OCI-LY3 (cell line): ENCODE measurements at regions not wholly inside any gene's neighbourhood (a gene's known extent, or its start where the extent isn't known, plus 50 kb on each side); places are given as distances from the start of the nearest gene placed in this dataset.
"Not testable (repeated sequence)": the region's sequence is repeated elsewhere in the genome, so short reads cannot be mapped to it uniquely, and the experiment has no call there.

ENCODE experiments used
- H2AFZ ChIP-seq: fragments of 200-600, 300-600 bp; shearing (Covaris generic); 2 replicates; pipeline ENCODE4 v1.6.0; 2014; ENCODE audit warnings: antibody characterized with exemption, low read depth, low read length
- H3K27ac ChIP-seq: fragments of 200-600, 300-600 bp; sonication (generic); 2 replicates; pipeline ENCODE4 v1.5.1; 2014; ENCODE audit warnings: mild to moderate bottlenecking, low read length, moderate library complexity, mixed read lengths
- H3K27me3 ChIP-seq: fragments of 200-600, 300-600 bp; sonication (generic); 2 replicates; pipeline ENCODE4 v1.6.1; 2014; ENCODE audit warnings: low read depth, low read length, mixed read lengths
- H3K36me3 ChIP-seq: fragments of 200-600, 300-600 bp; sonication (generic); replicated peaks from 2 replicates; pipeline ENCODE3; 2014; ENCODE audit warnings: low read depth, low read length, mixed read lengths
- H3K4me1 ChIP-seq: fragments of 300-600, 200-600 bp; sonication (generic); 2 replicates; pipeline ENCODE4 v1.6.1; 2014; ENCODE audit warnings: low read length, mixed read lengths
- H3K4me2 ChIP-seq: fragments of 200-600, 300-600 bp; sonication (generic); 2 replicates; pipeline ENCODE4 v1.6.1; 2014; ENCODE audit warnings: low read length, mixed read lengths
- H3K4me3 ChIP-seq: fragments of 300-600, 200-600 bp; sonication (generic); 2 replicates; pipeline ENCODE4 v1.5.1; 2014; ENCODE audit warnings: antibody characterized with exemption, mild to moderate bottlenecking, low read length, moderate library complexity
- H3K79me2 ChIP-seq: fragments of 300-600, 200-600 bp; shearing (Covaris generic); 2 replicates; pipeline ENCODE4 v1.6.1; 2014; ENCODE audit warnings: mild to moderate bottlenecking, low read length, mixed read lengths
- H3K9ac ChIP-seq: fragments of 300-600, 200-600 bp; shearing (Covaris generic); 2 replicates; pipeline ENCODE4 v1.6.0; 2014; ENCODE audit warnings: mild to moderate bottlenecking, low read length, moderate library complexity
- H3K9me3 ChIP-seq: fragments of 200-600, 300-600 bp; shearing (Covaris generic); 2 replicates; pipeline ENCODE4 v1.6.1; 2014; ENCODE audit warnings: low read length, mixed read lengths; ENCODE audit not compliant: insufficient read depth
- H4K20me1 ChIP-seq: fragments of 200-600, 300-600 bp; sonication (generic); 2 replicates; pipeline ENCODE4 v1.6.1; 2016; ENCODE audit warnings: low read length, mixed read lengths; ENCODE audit not compliant: insufficient read depth
- EZH2phosphoT487 ChIP-seq: fragments of 200-600 bp; shearing (Covaris generic); IDR thresholded peaks from 2 replicates; pipeline ENCODE4 v1.6.1; 2018; ENCODE audit warnings: antibody characterized with exemption, mixed run types, low read depth
- TF ChIP-seq, protein P1 (sequence below): fragments of 200-600, 300-600 bp; sonication (generic); IDR thresholded peaks from 2 replicates; pipeline ENCODE4 v1.5.1; 2014; ENCODE audit warnings: antibody characterized with exemption, low read length, low read depth

DNA sequence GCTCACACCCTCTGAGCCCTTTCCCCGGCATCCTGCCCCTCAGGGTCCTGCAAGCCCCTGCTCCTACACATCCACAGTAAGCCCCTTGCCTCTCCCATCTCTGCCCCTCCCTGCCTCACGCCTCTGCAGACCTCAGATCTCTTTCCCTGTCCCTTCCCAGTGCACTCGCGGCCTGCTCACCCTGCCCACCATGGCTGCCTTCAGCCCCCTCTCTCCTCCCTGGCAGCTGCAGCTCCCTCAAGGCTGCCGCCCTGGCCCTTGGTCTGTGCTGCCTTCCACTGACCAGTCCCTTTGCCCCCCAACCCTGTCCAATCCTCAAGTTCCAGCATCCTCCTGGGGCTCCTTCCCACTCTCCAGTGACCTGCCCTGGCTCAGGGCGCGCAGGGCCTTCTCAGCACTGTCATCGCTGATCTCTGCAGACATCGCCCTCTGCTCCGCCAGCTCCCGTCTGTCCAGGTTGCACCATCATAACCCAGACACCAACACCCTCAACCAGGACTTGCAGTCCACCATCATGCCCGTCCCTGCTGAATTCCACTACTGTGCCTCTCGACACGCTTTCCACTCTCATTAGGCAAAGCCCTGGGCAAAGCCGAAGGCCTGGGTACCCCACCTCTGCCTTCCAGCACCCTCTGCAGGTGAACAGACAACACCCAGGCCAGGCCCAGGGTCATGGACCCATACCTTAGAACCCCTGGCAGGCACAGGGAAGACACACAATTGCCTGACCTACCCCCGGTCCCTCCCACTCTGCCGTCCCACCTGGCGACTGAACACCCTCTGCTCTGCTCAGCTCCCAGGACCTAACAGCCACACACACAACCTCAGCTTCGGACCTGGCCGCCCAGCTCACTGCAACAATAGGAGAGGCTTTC, 97.8 kb upstream of the RUFY1 start:
- no peaks in the 10 kb centered on the region for H3K9me3 ChIP-seq
- H3K36me3 ChIP-seq = no peaks in the 10 kb centered on the region
- no peaks in the 10 kb centered on the region for H3K4me1 ChIP-seq
- no peak overlapping the region for H3K4me2 ChIP-seq
- H2AFZ ChIP-seq = no peak overlapping the region
- no peaks in the 10 kb centered on the region for H4K20me1 ChIP-seq
- H3K27me3 ChIP-seq = no peaks in the 10 kb centered on the region
- H3K27ac ChIP-seq = no peak overlapping the region
- H3K79me2 ChIP-seq = no peaks in the 10 kb centered on the region
- TF ChIP-seq, protein P1, sequence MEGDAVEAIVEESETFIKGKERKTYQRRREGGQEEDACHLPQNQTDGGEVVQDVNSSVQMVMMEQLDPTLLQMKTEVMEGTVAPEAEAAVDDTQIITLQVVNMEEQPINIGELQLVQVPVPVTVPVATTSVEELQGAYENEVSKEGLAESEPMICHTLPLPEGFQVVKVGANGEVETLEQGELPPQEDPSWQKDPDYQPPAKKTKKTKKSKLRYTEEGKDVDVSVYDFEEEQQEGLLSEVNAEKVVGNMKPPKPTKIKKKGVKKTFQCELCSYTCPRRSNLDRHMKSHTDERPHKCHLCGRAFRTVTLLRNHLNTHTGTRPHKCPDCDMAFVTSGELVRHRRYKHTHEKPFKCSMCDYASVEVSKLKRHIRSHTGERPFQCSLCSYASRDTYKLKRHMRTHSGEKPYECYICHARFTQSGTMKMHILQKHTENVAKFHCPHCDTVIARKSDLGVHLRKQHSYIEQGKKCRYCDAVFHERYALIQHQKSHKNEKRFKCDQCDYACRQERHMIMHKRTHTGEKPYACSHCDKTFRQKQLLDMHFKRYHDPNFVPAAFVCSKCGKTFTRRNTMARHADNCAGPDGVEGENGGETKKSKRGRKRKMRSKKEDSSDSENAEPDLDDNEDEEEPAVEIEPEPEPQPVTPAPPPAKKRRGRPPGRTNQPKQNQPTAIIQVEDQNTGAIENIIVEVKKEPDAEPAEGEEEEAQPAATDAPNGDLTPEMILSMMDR = no peak
- TF ChIP-seq EZH2phosphoT487 = no peak
- H3K9ac ChIP-seq = no peak overlapping the region
- H3K4me3 ChIP-seq = no peak overlapping the region

GRCh38 chr5:179451828-179452196, 98.5 kb upstream of the RUFY1 start:
- Histone ChIP-seq H3K27me3 (no peaks in the 10 kb centered on the region), H3K9ac (no peak overlapping the region), H4K20me1 (no peaks in the 10 kb centered on the region), H3K36me3 (no peaks in the 10 kb centered on the region), H3K4me2 (no peak overlapping the region), H3K4me3 (no peak overlapping the region), H3K4me1 (no peaks in the 10 kb centered on the region), H3K9me3 (no peaks in the 10 kb centered on the region), H3K27ac (no peak overlapping the region), H3K79me2 (no peaks in the 10 kb centered on the region), H2AFZ (no peak overlapping the region)
- TF ChIP-seq EZH2phosphoT487 = no peak
- TF ChIP-seq, protein P1 = no peak

GRCh38 chr5:179451114-179451827, 99.1 kb upstream of the RUFY1 start:
- TF ChIP-seq, protein P1 = no peak
- TF ChIP-seq EZH2phosphoT487 = no peak
- no peaks in the 10 kb centered on the region for H3K79me2 ChIP-seq
- H3K4me1 ChIP-seq = no peaks in the 10 kb centered on the region
- H3K36me3 ChIP-seq = no peaks in the 10 kb centered on the region
- no peaks in the 10 kb centered on the region for H3K27me3 ChIP-seq
- H3K27ac ChIP-seq = no peak overlapping the region
- no peak overlapping the region for H3K4me3 ChIP-seq
- no peaks in the 10 kb centered on the region for H3K9me3 ChIP-seq
- H3K4me2 ChIP-seq = no peak overlapping the region
- no peak overlapping the region for H2AFZ ChIP-seq
- no peak overlapping the region for H3K9ac ChIP-seq
- H4K20me1 ChIP-seq = no peaks in the 10 kb centered on the region

DNA sequence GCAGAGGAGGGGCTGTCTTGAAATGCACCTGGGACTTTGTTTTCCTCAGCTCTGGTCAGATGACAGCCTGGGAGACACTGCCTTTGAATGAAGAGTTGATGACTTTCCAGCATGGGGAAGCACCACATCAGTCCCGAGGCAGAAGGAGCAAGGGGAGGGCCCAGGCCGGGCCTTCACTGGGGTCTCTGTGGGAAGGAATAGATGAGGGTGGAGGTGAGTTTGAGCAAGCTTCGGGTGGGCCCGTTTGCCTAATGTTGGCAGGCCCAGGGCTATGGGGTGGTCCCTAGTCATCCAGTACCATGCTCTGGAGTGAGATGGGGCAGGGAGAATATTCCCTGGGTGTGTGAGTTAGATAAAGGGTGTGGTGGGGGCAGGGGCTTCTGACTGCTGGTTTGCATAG, 100.4 kb upstream of the RUFY1 start:
- H3K36me3 ChIP-seq, H3K27ac ChIP-seq, H3K9me3 ChIP-seq, H2AFZ ChIP-seq, H3K4me3 ChIP-seq, H3K79me2 ChIP-seq, H3K4me2 ChIP-seq, H4K20me1 ChIP-seq, H3K4me1 ChIP-seq, H3K27me3 ChIP-seq, H3K9ac ChIP-seq: not testable (repeated sequence)

- not testable (repeated sequence) for H3K4me3 ChIP-seq, H3K79me2 ChIP-seq, H2AFZ ChIP-seq, H3K36me3 ChIP-seq, H3K27ac ChIP-seq, H3K27me3 ChIP-seq, H3K9me3 ChIP-seq, H4K20me1 ChIP-seq, H3K9ac ChIP-seq, H3K4me1 ChIP-seq, H3K4me2 ChIP-seq
These were observed 102.1 kb upstream of the RUFY1 start for GRCh38 chr5:179448282-179448681.

DNA sequence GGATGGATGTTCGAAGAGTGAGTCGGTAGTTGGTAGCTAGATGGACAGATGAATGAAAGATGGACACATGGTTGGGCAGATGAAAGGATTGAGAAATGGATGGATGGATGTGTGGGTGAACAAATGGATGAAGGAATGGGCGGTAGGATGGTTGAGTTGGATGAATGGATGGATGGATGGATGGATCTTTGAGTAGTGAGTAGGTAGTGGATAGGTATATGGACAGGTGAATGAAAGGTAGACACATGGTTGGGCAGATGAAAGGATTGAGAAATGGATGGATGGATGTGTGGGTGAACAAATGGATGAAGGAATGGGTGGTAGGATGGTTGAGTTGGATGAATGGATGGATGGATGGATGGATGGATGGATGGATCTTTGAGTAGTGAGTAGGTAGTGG, 97.0 kb upstream of the ADAMTS2 start:
- not testable (repeated sequence) for H3K27me3 ChIP-seq, H3K79me2 ChIP-seq, H3K4me3 ChIP-seq, H4K20me1 ChIP-seq, H3K27ac ChIP-seq, H3K9me3 ChIP-seq, H2AFZ ChIP-seq, H3K4me2 ChIP-seq, H3K4me1 ChIP-seq, H3K9ac ChIP-seq, H3K36me3 ChIP-seq
